HL-60 (cell line): ENCODE measurements at regions not wholly inside any gene's neighbourhood (a gene's known extent, or its start where the extent isn't known, plus 50 kb on each side); places are given as distances from the start of the nearest gene placed in this dataset.

Experiments
- CTCF ChIP-seq: IDR thresholded peaks from one replicate; pipeline ENCODE4 v1.5.1; 2011; ENCODE audit warnings: low read length, control low read depth, inconsistent platforms; ENCODE audit not compliant: insufficient read depth
- REST ChIP-seq: IDR thresholded peaks from 2 replicates; pipeline ENCODE4 v1.6.1; 2012; ENCODE audit warnings: low read depth; ENCODE audit not compliant: insufficient replicate concordance

- no peak for TF ChIP-seq CTCF
- TF ChIP-seq REST = no peak
These were observed 942.2 kb downstream of the CNTNAP5 start for GRCh38 chr2:124967325-124967724.
